Endothelial cell of umbilical vein (primary cell): ENCODE measurements at regions not wholly inside any gene's neighbourhood (a gene's known extent, or its start where the extent isn't known, plus 50 kb on each side); places are given as distances from the start of the nearest gene placed in this dataset.

Source experiments
- EZH2 ChIP-seq: IDR thresholded peaks from 2 replicates; pipeline ENCODE4 v1.6.1; 2012; ENCODE audit warnings: borderline replicate concordance, low read depth, mild to moderate bottlenecking, moderate library complexity, low read length, inconsistent platforms; ENCODE audit not compliant: severe bottlenecking
- FOS ChIP-seq: IDR thresholded peaks from 2 replicates; pipeline ENCODE4 v1.6.1; 2011; ENCODE audit warnings: mild to moderate bottlenecking, low read length, moderate library complexity, borderline replicate concordance; ENCODE audit not compliant: insufficient read depth
- MYC ChIP-seq: IDR thresholded peaks from one replicate; pipeline ENCODE4 v1.6.1; 2011; ENCODE audit warnings: mild to moderate bottlenecking, low read depth, low read length
- POLR2A ChIP-seq: IDR thresholded peaks from 2 replicates; pipeline ENCODE4 v1.6.1; 2012; ENCODE audit warnings: low read depth, mild to moderate bottlenecking, control low read depth, low read length
- TF ChIP-seq, protein P1 (sequence below), 2 donors: IDR thresholded peaks; 1 replicate in 1 of 2; 2 replicates in 1 of 2; pipeline ENCODE4 v1.5.1; 2011; ENCODE audit warnings: low read length in 2 of 2, mild to moderate bottlenecking in 2 of 2, moderate library complexity in 2 of 2, control low read depth in 1 of 2, inconsistent platforms in 1 of 2, low read depth in 1 of 2; ENCODE audit not compliant: insufficient read depth in 1 of 2; ENCODE audit errors: extremely low read depth in 1 of 2
- TF ChIP-seq, protein P2 (sequence below): IDR thresholded peaks from 2 replicates; pipeline ENCODE4 v1.6.1; 2011; ENCODE audit not compliant: insufficient read depth, insufficient read length

DNA sequence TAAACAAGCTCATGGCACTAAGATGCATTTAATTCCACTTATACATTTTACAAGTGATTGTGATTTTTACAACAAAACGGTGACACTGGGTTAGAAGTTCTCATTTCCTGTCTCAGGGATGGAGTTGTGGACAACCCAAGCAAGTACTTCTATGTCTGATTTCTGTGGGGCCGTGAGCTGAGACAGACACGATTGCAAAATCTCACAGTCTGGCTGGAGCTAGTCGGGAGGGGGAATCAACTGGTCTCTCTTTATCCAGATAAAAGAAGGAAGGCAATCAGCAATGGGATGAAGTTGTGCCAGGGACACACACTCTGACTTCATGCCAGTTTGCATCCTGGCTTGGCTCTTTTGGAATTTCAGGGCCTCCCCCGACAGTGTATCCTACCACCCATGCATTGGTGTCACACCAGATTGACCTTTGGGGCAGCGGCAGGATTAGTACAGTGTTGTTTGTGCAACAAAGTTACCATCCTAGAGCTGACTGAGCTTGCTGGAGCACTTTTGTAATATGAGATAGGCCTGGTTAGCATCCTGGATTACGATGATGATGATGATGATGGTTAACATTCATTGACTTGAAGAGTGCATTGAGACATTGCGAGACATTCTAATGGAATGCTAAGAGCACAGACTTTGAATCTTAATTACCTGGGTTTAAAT lies 98.8 kb downstream of the CTAGE1 start:
- TF ChIP-seq, protein P1, sequence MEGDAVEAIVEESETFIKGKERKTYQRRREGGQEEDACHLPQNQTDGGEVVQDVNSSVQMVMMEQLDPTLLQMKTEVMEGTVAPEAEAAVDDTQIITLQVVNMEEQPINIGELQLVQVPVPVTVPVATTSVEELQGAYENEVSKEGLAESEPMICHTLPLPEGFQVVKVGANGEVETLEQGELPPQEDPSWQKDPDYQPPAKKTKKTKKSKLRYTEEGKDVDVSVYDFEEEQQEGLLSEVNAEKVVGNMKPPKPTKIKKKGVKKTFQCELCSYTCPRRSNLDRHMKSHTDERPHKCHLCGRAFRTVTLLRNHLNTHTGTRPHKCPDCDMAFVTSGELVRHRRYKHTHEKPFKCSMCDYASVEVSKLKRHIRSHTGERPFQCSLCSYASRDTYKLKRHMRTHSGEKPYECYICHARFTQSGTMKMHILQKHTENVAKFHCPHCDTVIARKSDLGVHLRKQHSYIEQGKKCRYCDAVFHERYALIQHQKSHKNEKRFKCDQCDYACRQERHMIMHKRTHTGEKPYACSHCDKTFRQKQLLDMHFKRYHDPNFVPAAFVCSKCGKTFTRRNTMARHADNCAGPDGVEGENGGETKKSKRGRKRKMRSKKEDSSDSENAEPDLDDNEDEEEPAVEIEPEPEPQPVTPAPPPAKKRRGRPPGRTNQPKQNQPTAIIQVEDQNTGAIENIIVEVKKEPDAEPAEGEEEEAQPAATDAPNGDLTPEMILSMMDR (IDR thresholded peaks at IDR 0.05; ENCODE audit: extremely low read depth in 1 of 2, insufficient read depth in 1 of 2, low read depth in 1 of 2, low read length in 2 of 2), result no peak
- TF ChIP-seq FOS (no peak), MYC (no peak), POLR2A (no peak), EZH2 (no peak)
- TF ChIP-seq, protein P2, sequence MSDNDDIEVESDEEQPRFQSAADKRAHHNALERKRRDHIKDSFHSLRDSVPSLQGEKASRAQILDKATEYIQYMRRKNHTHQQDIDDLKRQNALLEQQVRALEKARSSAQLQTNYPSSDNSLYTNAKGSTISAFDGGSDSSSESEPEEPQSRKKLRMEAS, result no peak
